ENCODE measurements at regions not wholly inside any gene's neighbourhood (a gene's known extent, or its start where the extent isn't known, plus 50 kb on each side); places are given as distances from the start of the nearest gene placed in this dataset.
"Not testable (repeated sequence)": the region's sequence is repeated elsewhere in the genome, so short reads cannot be mapped to it uniquely, and the experiment has no call there.

GRCh38 chr6:100322886-100323285 lies 141.8 kb downstream of the SIM1 start:
- DNase-seq, result no peak

GRCh38 chr6:100320686-100321085 lies 144.0 kb downstream of the SIM1 start:
- DNase-seq, result no peak

- DNase-seq, result no peak
Measured at GRCh38 chr6:100317031-100317430, 147.7 kb downstream of the SIM1 start.

GRCh38 chr6:100314186-100314585 lies 150.5 kb downstream of the SIM1 start:
- no peak for DNase-seq

GRCh38 chr6:100311707-100312251 lies 152.9 kb downstream of the SIM1 start:
- no peak for DNase-seq

GRCh38 chr6:100309174-100309573 lies 155.5 kb downstream of the SIM1 start:
- no peak for DNase-seq

GRCh38 chr6:100307561-100307960 lies 157.2 kb downstream of the SIM1 start:
- no peak for DNase-seq

- no peak for DNase-seq
Measured at GRCh38 chr6:100305209-100305869, 159.4 kb downstream of the SIM1 start.

- no peak for DNase-seq
Measured at GRCh38 chr6:100304575-100304974, 160.1 kb downstream of the SIM1 start.

- no peak for DNase-seq
Measured at GRCh38 chr6:100301731-100302130, 163.0 kb downstream of the SIM1 start.

- DNase-seq, result no peak
Measured at GRCh38 chr6:100300221-100300736, 164.4 kb downstream of the SIM1 start.

GRCh38 chr6:100296810-100297544 lies 167.7 kb downstream of the SIM1 start:
- no peak for DNase-seq

GRCh38 chr6:100295172-100295571 lies 169.5 kb downstream of the SIM1 start:
- not testable (repeated sequence) for DNase-seq

- DNase-seq, result no peak
Measured at GRCh38 chr6:100289285-100289684, 175.4 kb downstream of the SIM1 start.

- DNase-seq, result no peak
Measured at GRCh38 chr6:100288311-100288710, 176.4 kb downstream of the SIM1 start.

GRCh38 chr6:100283285-100283684 lies 181.4 kb downstream of the SIM1 start:
- no peak for DNase-seq

- peak; percentile 6 for DNase-seq
Measured at GRCh38 chr6:100281471-100281901, 183.2 kb downstream of the SIM1 start.

GRCh38 chr6:100276311-100277057 lies 188.2 kb downstream of the SIM1 start:
- DNase-seq, result no peak

- no peak for DNase-seq
Measured at GRCh38 chr6:100274147-100274546, 190.6 kb downstream of the SIM1 start.

- no peak for DNase-seq
Measured at GRCh38 chr6:100271625-100272024, 193.1 kb downstream of the SIM1 start.

GRCh38 chr6:100271202-100271601 lies 193.5 kb downstream of the SIM1 start:
- DNase-seq, result no peak

- DNase-seq, result no peak
Measured at GRCh38 chr6:100269189-100269588, 195.5 kb downstream of the SIM1 start.

GRCh38 chr6:100268326-100268725 lies 196.4 kb downstream of the SIM1 start:
- DNase-seq, result no peak
